Activated B cell treated with CpG ODN at 0.5 μM for 24 hours (primary cell): ENCODE measurements at regions not wholly inside any gene's neighbourhood (a gene's known extent, or its start where the extent isn't known, plus 50 kb on each side); places are given as distances from the start of the nearest gene placed in this dataset.

Experiments
- ATAC-seq: fragments of 200-7000 bp; cut with Tn5 transposase; one replicate; pipeline ENCODE4 v1.10.0; 2021; ENCODE audit warnings: low read depth, mild to moderate bottlenecking, moderate library complexity
- CTCF ChIA-PET: fragments of 350-600 bp; sonication (Branson Sonifier 250); formaldehyde crosslinking; loops from one replicate; lab custom pipeline; 2021; ENCODE audit warnings: antibody characterized with exemption; lab: Charles Lee
- POLR2A ChIA-PET: fragments of 350-600 bp; sonication (Branson Sonifier 250); formaldehyde crosslinking; loops from one replicate; lab custom pipeline; 2021; ENCODE audit warnings: antibody characterized with exemption; lab: Charles Lee
- DNase-seq: peaks from one replicate; pipeline ENCODE4 v3.0.0; 2022
- H3K27ac Mint-ChIP-seq: one replicate; pipeline ENCODE4 v1.8.0; 2020; ENCODE audit warnings: mixed read lengths
- H3K27me3 Mint-ChIP-seq: one replicate; pipeline ENCODE4 v1.8.0; 2021; ENCODE audit warnings: mixed read lengths
- H3K36me3 Mint-ChIP-seq: one replicate; pipeline ENCODE4 v1.8.0; 2021; ENCODE audit warnings: low read depth, mixed read lengths
- H3K4me1 Mint-ChIP-seq: one replicate; pipeline ENCODE4 v1.8.0; 2021; ENCODE audit warnings: mixed read lengths
- H3K4me3 Mint-ChIP-seq: one replicate; pipeline ENCODE4 v1.8.0; 2020; ENCODE audit warnings: mild to moderate bottlenecking, mixed read lengths
- H3K9me3 Mint-ChIP-seq: one replicate; pipeline ENCODE4 v1.8.0; 2020; ENCODE audit warnings: mixed read lengths
- intact Hi-C: fragments of 100-400 bp; cut with micrococcal nuclease; formaldehyde crosslinking; loops from one replicate; pipeline ENCODE4 v1.15.1; 2024
- TF ChIP-seq, protein P1 (sequence below): fragments of 200-600 bp; IDR thresholded peaks from one replicate; pipeline ENCODE4 v1.8.0; 2022; ENCODE audit warnings: antibody characterized with exemption, mild to moderate bottlenecking

- ATAC-seq: no peak
Observed at GRCh38 chr2:153055182-153055581, 336.8 kb downstream of the ARL6IP6 start.

DNA sequence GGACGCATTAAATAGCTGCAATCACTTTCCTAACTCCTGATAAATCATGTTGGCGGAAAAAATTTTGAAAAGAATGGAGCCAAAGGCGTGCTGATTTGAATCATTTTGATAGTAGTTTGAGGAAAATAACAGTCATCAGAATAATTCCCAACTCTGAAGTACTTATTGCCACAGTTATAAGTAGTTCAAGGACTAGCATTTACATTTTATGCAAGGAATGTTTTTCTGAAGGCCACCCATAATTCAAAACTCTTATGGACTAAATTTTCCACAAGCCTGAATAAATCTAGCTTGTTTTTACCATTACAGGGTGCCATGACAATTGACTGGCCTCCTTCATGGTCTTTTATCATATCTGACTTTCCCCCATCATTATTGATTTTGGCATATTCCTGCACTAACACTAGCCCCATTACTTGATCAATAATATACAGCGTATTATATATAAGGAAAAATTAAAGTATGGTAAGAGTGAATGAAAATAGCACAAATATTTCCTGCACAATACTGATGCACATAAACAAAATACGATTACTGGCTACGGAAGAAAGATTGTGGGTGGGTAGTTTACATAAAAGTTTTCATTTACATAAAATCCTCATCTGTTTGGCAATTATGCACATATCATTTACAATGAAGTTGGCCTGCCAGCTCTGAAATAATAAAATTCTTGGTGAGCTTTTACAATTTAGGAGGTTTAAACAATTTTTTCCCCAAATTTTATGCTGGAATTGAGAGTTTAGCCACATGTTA is 334.6 kb downstream of the ARL6IP6 start:
- Mint-ChIP-seq H3K36me3 (no peaks in the 10 kb centered on the region), H3K27ac (no peak overlapping the region), H3K9me3 (no peaks in the 10 kb centered on the region), H3K4me1 (no peaks in the 10 kb centered on the region), H3K4me3 (no peak overlapping the region), H3K27me3 (no peaks in the 10 kb centered on the region)
- intact Hi-C loops: no loop called here
- TF ChIP-seq, protein P1, sequence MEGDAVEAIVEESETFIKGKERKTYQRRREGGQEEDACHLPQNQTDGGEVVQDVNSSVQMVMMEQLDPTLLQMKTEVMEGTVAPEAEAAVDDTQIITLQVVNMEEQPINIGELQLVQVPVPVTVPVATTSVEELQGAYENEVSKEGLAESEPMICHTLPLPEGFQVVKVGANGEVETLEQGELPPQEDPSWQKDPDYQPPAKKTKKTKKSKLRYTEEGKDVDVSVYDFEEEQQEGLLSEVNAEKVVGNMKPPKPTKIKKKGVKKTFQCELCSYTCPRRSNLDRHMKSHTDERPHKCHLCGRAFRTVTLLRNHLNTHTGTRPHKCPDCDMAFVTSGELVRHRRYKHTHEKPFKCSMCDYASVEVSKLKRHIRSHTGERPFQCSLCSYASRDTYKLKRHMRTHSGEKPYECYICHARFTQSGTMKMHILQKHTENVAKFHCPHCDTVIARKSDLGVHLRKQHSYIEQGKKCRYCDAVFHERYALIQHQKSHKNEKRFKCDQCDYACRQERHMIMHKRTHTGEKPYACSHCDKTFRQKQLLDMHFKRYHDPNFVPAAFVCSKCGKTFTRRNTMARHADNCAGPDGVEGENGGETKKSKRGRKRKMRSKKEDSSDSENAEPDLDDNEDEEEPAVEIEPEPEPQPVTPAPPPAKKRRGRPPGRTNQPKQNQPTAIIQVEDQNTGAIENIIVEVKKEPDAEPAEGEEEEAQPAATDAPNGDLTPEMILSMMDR: no peak
- ATAC-seq: no peak
- POLR2A ChIA-PET: no interaction called here
- CTCF ChIA-PET: no interaction called here
- DNase-seq: no peak

More at GRCh38 chr2:153055182-153055581, 336.8 kb downstream of the ARL6IP6 start:
- TF ChIP-seq, protein P1: no peak
- POLR2A ChIA-PET: no interaction called here
- H3K4me1 Mint-ChIP-seq: no peaks in the 10 kb centered on the region
- intact Hi-C loops: no loop called here
- H3K27me3 Mint-ChIP-seq: no peaks in the 10 kb centered on the region
- no peaks in the 10 kb centered on the region for H3K9me3 Mint-ChIP-seq
- DNase-seq: no peak
- H3K36me3 Mint-ChIP-seq: no peaks in the 10 kb centered on the region
- no peak overlapping the region for H3K4me3 Mint-ChIP-seq
- H3K27ac Mint-ChIP-seq: no peak overlapping the region
- CTCF ChIA-PET: no interaction called here

DNA sequence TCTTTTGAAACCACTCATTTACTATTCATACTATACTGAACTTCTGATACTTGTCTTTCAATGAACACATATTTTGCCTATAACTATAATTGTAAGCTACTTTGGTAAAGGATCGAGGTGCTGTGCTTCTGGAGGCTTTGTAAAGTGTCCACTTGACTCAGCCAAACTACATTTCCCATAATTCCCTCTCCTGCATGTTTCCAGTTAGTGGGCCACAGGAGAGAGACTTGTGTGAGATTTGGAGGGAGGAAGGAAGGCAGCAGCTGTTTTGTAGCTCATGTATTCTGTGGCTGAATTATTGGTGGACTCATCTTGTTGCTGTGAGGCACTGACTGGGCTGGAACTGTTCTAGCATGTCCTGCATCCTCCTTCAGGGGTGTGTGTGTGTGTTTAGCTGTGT is 328.8 kb downstream of the ARL6IP6 start:
- TF ChIP-seq, protein P1: no peak
- intact Hi-C loops: no loop called here
- Mint-ChIP-seq H3K27me3 (no peaks in the 10 kb centered on the region), H3K4me1 (no peaks in the 10 kb centered on the region), H3K36me3 (no peaks in the 10 kb centered on the region), H3K4me3 (no peak overlapping the region), H3K27ac (no peak overlapping the region), H3K9me3 (no peaks in the 10 kb centered on the region)
- no peak for DNase-seq
- POLR2A ChIA-PET: no interaction called here
- CTCF ChIA-PET: no interaction called here
- ATAC-seq: no peak

- Mint-ChIP-seq H3K36me3 (no peaks in the 10 kb centered on the region), H3K27me3 (no peaks in the 10 kb centered on the region), H3K4me1 (no peaks in the 10 kb centered on the region), H3K9me3 (peaks cover 6% of the 10 kb centered on the region), H3K4me3 (no peak overlapping the region), H3K27ac (no peak overlapping the region)
- intact Hi-C loops: no loop called here
- ATAC-seq (no peak), DNase-seq (no peak)
- POLR2A ChIA-PET: no interaction called here
- CTCF ChIA-PET: no interaction called here
- TF ChIP-seq, protein P1: no peak
Observed at GRCh38 chr2:153043385-153043784, 325.0 kb downstream of the ARL6IP6 start.

GRCh38 chr2:153028626-153029025 is 310.2 kb downstream of the ARL6IP6 start:
- ChIA-PET CTCF (no interaction called here), POLR2A (no interaction called here)
- Mint-ChIP-seq H3K4me1 (no peaks in the 10 kb centered on the region), H3K9me3 (peaks cover 8% of the 10 kb centered on the region), H3K27me3 (no peaks in the 10 kb centered on the region), H3K36me3 (no peaks in the 10 kb centered on the region), H3K27ac (no peak overlapping the region), H3K4me3 (no peak overlapping the region)
- intact Hi-C loops: no loop called here
- no peak for ATAC-seq
- DNase-seq: no peak
- TF ChIP-seq, protein P1: no peak
